HG03469 (cell line): ENCODE measurements at regions not wholly inside any gene's neighbourhood (a gene's known extent, or its start where the extent isn't known, plus 50 kb on each side); places are given as distances from the start of the nearest gene placed in this dataset.

Source experiments
- ATAC-seq: cut with Tn5 transposase; IDR thresholded peaks from one replicate; pipeline ENCODE4 v1.9.1; 2021; ENCODE audit warnings: mild to moderate bottlenecking, moderate library complexity, moderate number of reproducible peaks; ENCODE audit not compliant: unreplicated experiment

DNA sequence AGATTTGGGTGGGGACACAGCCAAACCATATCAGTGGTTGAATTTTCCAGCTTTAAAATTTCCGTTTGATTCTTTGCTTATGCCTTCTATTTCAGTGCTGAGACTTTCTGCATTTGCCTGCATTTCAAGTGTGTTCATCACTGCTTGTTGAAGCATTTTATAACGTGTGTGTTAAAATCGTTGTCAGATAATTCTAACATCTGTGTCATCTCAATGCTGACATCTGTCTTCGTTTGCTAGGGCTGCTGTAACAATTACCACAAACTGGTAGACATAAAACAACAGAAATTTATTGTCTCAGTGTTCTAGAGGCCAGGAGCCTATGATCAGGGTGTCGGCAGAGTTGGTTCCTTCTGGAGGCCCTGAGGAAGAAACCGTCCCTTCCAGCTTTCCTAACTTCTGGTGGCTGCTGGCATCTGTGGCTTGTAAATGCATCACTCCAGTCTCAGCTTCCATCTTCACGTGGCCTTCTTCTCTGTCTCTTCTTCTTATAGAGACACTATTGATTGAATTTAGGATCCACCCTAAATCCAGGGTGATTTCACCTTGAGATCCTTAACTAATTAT is 71.1 kb upstream of the SDK1 start:
- no peak for ATAC-seq

DNA sequence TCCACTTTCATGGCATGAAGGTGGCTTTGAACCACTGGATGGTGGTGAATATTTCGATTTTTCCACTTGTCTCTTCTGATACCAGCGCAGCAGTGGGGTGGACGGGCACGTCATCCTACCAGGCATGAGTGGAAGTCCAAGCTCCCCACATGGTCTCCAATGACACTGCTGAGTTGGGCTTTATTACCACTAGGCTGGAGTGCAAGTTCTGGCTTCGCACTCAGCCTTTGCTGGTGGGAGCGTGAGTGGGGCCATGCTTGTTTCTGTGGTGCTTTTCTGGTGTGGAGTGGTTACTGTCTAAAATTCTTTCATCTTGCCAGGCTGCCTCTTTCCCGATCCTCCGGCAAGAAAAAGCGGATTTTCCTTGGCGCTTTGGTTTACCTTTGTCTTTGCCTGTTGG is 70.1 kb upstream of the SDK1 start:
- no peak for ATAC-seq

DNA sequence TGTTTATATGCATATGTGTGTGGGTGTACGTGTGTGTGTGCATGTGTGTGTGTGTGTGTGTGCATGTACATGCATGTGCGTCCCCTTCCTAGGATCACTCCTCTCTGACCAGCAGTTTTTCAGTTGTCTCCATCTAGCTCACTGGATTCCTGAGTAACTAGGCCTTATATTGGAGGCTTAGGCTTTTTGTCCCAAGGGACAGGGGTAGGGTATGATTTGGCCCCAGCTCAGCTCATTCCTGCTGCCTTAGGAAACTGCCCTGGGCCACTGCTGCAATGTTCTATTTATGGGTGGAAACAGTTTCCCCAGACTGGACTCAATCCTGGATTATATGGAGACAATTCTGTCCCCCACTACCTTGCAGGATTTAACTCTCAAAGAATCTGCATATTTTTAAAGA is 68.8 kb upstream of the SDK1 start:
- no peak for ATAC-seq

DNA sequence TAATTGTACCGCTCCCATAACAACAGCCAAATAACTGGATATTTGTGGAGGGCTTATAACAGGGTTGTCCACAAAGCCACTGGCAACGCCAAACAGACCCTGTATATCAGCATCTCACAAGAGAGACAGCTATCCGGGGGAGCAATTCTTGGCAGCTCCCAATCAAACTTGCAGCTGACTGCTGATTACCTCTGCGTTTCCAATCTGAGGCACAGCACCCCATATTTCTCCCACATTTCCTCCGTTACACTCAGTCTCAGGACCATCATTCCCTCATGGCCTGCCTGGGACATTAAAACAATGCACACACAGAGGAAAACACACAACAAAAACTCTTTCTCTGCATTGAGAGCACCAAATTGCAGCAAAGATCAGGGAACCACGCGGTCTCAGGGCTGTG is 67.8 kb upstream of the SDK1 start:
- no peak for ATAC-seq

DNA sequence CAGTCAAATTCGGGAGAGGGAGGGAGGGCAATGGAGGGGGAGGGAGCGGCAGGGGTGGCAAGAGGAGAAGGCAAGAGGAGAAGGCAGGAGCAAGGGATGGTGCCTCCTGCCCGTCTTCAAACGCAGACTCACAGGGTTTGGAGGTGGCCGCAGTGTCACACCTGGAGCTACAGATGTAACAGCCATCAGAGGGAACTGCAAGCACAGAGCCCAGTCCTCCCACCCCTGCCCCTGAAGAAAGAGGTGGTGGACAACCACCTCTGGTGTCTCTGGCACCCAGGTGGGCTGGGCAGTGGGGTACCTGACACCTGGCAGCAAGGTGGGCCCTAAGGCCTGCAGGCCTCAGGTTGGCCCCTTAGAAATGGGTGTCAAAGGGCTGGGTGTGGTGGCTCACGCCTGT is 67.0 kb upstream of the SDK1 start:
- ATAC-seq, result no peak

DNA sequence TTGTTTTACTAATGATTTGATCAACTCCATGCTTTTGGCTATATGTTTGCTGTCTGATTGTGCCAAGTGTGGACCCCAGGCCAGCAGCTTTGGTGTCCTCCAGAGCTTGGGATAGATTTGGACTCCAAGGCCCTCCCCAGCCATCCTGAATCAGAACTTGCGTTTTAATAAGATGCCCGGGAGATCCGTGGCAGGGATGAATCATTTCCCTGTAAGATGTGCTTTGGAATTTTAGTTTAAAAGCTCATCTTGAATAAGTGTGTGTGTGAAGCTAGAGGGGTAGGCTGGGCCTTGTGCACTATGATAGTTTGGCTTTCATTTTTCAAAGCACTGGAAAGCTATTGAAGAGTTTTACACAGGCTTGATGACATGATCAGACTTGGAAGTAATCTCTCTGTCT is 66.2 kb upstream of the SDK1 start:
- ATAC-seq, result no peak

DNA sequence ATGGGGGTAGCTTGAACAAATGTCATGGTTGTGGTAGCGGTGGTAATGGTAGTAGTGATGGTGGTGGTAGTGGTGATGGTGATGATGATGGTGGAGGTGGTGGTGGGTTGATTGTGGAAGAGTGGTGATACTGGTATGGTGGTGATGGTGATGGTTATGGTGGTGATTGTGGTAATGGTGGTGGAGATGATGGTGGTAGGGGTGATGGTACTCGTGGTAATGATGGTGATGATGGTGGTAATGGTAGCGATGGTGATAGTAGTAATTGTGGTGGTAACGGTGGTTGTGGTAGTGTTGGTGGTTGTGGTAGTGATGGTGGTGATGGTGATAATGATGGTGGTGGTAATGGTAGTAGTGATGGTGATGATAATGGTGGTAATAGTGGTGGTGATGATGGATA is 65.7 kb upstream of the SDK1 start:
- ATAC-seq, result no peak

DNA sequence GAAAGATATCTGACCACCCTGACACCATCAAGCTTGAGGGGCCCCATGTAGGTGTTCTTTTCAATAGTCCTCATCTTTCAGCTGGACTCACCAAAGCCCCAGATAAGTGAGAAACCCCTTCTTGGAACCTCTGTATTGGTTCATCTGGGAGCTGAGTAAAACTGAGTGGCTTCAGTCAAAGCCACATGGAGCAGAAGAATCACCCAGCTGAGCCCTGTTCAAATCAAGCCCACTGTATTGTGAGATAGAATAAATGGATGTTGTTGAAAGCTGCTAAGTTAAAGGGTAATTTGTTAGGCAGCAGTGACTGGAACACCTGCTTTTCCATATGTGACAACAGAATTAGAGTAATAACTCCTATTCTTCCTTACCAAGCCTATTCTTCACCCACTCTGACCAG is 64.8 kb upstream of the SDK1 start:
- ATAC-seq, result no peak

DNA sequence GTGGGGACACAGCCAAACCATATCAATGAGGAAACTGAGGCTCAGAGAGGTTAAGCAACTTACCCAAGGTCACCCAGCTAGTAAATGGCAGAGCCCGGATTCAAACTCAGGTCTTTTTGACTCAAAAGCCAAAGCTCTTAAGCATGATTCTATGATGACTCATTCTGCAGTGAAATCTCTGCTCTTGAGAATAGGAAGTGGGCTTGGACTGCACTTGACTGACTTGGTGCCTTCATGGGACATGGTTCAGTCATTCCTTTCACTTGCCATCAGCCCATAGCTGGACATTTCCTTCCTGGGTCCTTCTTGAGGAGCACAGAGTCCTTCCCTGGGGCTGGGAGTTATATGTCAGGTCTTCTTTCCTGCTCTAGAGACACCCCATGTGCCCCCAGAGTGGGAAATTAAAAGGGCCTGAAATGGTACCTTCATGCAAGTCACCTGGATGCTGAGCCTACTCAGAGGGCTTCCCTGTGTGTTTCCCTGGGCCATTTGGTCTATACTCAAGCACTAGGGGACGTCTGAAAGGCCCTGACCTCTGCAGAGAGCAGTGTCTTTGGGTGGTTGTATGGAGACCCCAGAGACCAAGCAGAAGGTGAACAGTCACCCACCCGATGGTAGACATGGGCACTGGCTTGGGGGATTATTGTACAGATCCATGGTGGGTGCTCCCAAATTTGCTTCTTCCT is 62.4 kb upstream of the SDK1 start:
- ATAC-seq, result no peak

DNA sequence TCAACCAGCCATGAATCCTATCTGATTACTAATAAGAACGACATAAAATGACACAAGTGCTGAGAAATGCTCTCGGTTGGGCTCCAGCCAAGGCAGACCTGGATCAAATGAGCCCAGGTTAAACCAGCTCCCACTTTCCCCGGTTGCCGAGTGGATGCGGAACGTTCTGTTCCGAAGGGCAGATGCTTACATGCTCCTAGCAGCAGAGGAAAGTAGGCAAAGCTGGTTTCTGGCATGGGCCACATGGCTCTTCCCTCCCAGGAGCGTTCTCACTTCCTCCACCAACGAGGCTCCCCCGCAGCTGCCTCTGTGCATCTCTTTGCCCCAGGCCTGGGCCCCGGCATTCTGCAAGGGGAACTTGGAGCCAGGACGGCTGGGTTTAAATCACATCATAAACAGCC is 61.8 kb upstream of the SDK1 start:
- no peak for ATAC-seq

DNA sequence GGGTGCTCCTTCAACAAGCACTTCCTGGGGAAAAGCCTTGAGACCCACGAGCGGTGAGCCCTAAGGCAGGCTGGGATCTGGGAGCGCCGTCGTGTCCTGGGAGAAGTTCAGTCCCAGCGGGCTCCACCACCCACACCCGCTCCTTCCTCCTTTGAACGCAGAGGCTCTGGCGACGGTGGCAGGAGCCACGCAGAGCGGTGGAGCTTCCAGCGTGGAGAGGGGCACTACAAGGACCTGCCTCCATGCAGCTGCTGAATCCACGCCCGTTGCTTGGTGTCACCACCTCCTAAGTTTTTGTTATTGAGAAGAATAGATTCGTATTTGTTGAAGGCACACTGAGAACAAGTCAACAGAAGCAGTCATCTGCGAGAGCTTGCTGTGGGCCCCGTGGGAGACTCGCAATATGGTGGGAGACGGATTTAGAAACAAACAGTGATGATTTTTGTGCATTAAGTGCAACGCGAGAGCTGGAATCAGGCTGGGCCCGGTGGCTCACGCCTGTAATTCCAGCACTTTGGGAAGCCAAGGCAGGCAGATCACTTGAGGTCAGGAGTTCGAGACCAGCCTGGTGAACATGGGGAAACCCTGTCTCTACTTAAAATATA is 60.1 kb upstream of the SDK1 start:
- no peak for ATAC-seq

DNA sequence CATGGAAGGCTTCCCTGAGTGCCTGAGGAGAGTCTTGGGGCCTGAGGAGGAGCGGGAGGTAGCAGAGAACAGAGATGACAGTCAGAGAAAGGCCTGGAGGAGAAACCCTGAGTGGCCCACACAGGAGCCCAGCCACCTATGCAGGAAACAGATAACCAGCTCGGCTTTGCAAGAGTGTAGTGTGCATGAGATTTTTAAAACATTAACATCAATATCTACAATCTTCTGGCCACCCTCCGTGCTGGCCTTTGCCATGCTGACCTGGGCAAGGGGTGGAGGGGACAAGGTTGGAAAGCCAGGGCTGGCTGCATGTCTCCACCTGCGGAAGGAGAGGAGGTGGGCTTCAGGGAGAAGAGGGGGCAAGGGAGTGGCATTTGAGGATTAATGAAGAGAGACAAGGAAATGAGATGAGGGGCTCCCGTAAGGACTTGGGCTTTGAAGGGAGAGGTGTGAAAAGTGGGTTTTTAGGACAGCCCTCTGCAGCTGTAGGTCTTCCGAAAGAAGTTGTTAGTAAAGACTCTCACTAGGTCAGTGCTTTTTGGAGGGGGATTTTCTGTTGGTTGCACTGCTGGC is 59.3 kb upstream of the SDK1 start:
- ATAC-seq, result no peak

DNA sequence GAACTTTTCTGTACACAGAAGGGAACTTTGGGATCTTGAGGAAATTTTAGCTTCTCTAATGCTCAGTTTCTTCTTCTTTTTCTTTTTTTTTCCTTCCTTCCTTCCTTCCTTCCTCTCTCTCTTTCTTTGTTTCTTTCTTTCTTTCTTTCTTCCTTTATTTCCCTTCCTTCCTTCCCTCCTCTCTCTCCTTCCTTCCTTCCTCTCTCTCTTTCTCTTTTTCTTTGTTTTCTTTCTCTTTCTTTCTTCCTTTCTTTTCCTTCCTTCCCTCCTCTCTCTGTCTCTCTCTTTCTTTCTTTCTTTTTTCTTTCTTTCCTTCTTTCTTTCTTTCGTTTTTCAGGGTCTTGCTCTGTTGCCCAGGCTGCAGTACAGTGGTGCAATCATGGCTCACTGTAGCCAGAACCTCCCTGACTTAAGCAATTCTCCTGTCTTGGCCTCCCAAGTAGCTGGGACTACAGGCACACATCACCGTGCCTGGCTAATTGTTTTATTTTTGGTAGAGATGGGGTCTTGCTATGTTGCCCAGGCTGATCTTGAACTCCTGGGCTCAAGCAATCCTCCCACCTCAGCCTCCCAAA is 58.6 kb upstream of the SDK1 start:
- no peak for ATAC-seq

DNA sequence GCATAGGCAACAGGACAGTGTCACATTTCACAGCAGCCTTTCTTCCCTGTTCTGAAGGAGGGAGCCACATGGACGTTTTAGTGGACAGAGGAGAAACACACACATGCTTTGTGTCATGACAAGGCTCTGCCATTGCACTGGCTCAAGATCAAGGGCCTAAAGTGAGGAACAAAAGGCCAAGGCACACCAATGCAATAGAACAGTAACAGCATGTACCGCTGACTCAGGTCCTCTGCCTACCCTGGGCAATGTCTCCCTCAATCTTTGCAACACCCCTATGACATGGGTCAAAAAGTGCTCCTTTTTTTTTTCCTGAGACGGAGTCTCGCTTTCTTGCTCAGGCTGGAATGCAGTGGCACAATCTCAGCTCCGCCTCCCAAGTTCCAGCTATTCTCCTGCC is 57.8 kb upstream of the SDK1 start:
- no peak for ATAC-seq

DNA sequence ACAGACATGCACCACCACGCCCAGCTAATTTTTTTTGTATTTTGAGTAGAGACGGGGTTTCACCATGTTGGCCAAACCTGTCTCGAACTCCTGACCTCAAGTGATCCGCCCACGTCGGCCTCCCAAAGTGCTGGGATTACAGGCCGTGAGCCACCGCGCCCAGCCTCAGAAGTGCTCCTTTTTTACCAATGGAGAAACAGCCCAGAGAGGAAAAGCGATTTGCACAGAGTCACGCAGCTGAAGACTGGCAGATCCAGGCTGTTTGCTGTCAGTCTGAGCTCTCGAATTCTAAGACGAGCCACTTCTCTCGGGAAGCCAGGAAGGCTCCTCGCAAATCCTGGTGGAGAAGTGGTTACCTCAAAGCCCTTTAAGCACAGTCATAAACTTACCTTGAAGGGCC is 57.4 kb upstream of the SDK1 start:
- no peak for ATAC-seq

DNA sequence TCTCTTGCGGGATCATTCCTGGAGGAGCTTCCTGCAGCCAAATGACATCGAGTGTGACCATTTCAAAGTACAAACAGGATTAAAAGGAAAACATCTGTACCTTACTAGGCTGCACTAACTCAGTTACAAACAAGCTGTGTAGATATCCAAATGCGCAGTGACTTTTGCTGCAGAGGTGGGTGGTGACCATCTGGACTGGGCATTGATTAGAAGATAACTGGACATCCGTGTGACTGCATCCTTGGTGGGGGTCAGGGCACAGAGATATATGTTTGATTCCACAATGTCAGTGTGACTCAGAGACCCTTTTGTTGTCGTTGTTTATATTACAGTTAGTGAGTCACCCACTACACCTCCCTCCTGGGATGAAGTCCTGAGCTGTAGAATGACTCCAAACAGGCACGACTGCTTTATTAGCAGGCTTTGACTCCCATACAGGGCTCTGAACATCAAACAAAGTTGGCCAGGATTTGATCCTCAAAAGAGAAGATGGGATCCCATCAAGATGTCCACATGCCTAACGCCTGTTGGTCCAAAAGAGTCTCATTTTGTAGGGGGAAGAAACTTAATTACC is 56.7 kb upstream of the SDK1 start:
- ATAC-seq, result no peak

DNA sequence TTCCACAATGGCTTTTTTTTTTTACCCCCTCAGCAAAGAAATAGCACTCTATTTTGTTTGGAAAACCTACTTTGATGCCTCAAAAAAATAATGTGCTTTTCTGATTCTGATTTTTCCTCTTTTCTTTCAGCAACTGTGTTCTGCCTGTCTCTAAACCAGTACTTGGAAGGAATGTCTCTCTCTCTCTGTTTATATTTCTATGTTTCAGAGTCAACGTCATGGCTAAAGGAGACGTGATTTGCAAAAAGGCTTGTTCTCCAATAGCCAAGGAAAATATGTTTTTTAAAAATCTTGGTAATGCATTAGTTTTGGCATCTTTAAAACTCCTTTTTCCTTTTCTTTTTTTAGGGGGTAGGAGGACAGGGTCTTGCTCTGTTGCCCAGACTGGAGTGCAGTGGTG is 56.0 kb upstream of the SDK1 start:
- ATAC-seq, result no peak

DNA sequence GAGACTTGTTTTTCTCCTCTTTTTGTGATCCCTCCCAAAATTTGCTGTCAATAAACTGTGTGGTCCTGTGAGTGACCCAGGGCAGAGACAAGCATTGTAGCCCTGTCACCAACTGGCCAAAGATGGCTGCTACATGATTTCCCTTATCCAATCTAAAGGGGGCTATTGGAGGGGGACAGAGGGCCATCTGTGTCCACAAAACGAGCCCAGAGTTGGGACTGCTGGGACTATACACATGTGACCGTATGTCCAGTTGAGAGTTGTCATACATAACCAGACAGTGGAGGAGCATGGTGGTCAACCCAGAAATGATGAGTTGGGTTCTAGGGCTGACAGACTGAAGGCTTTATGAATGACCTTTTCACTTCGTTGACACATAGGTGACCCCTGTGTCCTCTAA is 55.3 kb upstream of the SDK1 start:
- ATAC-seq, result no peak

DNA sequence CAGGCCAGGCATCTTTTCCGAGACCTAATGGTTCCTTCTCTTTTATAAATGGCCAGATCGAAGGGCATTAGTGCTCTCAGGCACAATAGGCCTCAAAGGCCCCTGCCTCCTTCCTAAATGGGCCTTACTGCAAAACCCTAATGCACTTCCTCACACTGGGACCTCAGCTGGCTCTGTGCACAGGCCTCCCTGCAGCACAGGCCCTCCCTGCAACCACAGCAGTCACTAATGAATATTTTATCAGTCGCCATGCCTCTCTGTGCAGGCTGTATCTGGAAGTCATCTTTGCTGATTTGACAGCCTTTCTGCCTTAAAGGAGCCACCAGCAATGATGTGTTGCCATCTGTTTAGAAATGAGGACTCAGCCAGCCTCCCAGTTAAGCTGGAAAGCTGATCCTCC is 54.9 kb upstream of the SDK1 start:
- ATAC-seq, result no peak

DNA sequence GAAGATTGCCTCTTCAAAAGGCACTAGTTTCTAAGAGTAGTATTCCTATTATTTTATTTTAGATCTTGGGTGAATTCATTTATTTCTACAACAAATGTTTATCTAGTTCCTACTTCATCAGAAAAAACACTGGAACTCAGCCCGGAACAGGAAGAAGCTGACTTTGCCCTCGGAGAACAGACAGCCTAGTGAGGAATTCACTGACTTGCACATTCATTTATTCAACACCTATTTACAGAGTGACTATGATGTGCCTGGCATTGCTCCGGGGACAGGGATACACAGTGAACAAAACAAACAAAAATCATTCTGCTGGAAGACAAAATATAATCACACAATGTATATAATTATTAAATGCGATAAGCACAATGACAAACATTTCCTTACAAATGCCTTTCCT is 54.4 kb upstream of the SDK1 start:
- ATAC-seq, result no peak

DNA sequence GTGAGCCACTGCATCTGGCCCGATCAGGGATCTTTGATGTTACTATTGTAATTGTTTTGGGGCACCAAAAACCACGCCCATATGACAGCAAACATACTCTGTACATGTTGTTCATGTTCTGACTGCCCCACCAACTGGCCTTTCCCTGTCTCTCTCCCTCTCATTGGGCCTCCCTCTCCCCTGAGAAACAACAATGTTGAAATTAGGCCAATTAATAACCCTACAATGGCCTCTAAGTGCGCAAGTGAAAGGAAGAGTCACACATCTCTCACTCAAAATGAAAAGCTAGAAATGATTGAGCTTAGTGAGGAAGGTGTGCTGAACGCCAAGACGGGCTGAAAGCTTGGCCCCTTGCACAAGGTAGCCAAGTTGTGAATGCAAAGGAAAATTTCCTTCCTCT is 50.3 kb upstream of the SDK1 start:
- ATAC-seq, result no peak
